ENCODE measurements at regions not wholly inside any gene's neighbourhood (a gene's known extent, or its start where the extent isn't known, plus 50 kb on each side); places are given as distances from the start of the nearest gene placed in this dataset.
A peak's percentile ranks its signal among the peaks of the same experiment; 100 is the strongest.
"Not testable (repeated sequence)": the region's sequence is repeated elsewhere in the genome, so short reads cannot be mapped to it uniquely, and the experiment has no call there.

- DNase-seq (ENCODE audit: low read depth in 1 of 2, low spot score in 1 of 2), result no peak
These were observed 131.2 kb upstream of the RCN1 start for GRCh38 chr11:31959716-31960115.

- peak; percentile 13 to 16 for DNase-seq (ENCODE audit: low read depth in 1 of 2, low spot score in 1 of 2)
These were observed 132.7 kb upstream of the RCN1 start for GRCh38 chr11:31958076-31958735.

GRCh38 chr11:31957674-31958073 is 133.2 kb upstream of the RCN1 start:
- DNase-seq (ENCODE audit: low read depth in 1 of 2, low spot score in 1 of 2), result no peak

- no peak for DNase-seq (ENCODE audit: low read depth in 1 of 2, low spot score in 1 of 2)
These were observed 134.6 kb upstream of the RCN1 start for GRCh38 chr11:31956310-31956709.

GRCh38 chr11:31955838-31956237 is 135.0 kb upstream of the RCN1 start:
- no peak for DNase-seq (ENCODE audit: low read depth in 1 of 2, low spot score in 1 of 2)

GRCh38 chr11:31953803-31954327 is 137.0 kb upstream of the RCN1 start:
- DNase-seq (ENCODE audit: low read depth in 1 of 2, low spot score in 1 of 2), result no peak

- DNase-seq (ENCODE audit: low read depth in 1 of 2, low spot score in 1 of 2), result not testable (repeated sequence)
These were observed 138.6 kb upstream of the PAX6 start for GRCh38 chr11:31949733-31950200.

- no peak for DNase-seq (ENCODE audit: low read depth in 1 of 2, low spot score in 1 of 2)
These were observed 135.9 kb upstream of the PAX6 start for GRCh38 chr11:31947051-31947450.

GRCh38 chr11:31943056-31943780 is 132.1 kb upstream of the PAX6 start:
- DNase-seq (ENCODE audit: low read depth in 1 of 2, low spot score in 1 of 2), result no peak

GRCh38 chr11:31940371-31941037 is 129.4 kb upstream of the PAX6 start:
- no peak for DNase-seq (ENCODE audit: low read depth in 1 of 2, low spot score in 1 of 2)

- no peak for DNase-seq (ENCODE audit: low read depth in 1 of 2, low spot score in 1 of 2)
These were observed 127.9 kb upstream of the PAX6 start for GRCh38 chr11:31939004-31939403.

GRCh38 chr11:31936312-31936711 is 125.2 kb upstream of the PAX6 start:
- DNase-seq (ENCODE audit: low read depth in 1 of 2, low spot score in 1 of 2), result no peak

GRCh38 chr11:31932879-31933278 is 121.8 kb upstream of the PAX6 start:
- no peak for DNase-seq (ENCODE audit: low read depth in 1 of 2, low spot score in 1 of 2)

- DNase-seq (ENCODE audit: low read depth in 1 of 2, low spot score in 1 of 2), result no peak
These were observed 116.9 kb upstream of the PAX6 start for GRCh38 chr11:31927982-31928381.

- DNase-seq (ENCODE audit: low read depth in 1 of 2, low spot score in 1 of 2), result no peak
These were observed 115.8 kb upstream of the PAX6 start for GRCh38 chr11:31926816-31927528.

- no peak for DNase-seq (ENCODE audit: low read depth in 1 of 2, low spot score in 1 of 2)
These were observed 115.0 kb upstream of the PAX6 start for GRCh38 chr11:31926106-31926505.

GRCh38 chr11:31922450-31922849 is 111.3 kb upstream of the PAX6 start:
- DNase-seq (ENCODE audit: low read depth in 1 of 2, low spot score in 1 of 2), result no peak

GRCh38 chr11:31921081-31921480 is 110.0 kb upstream of the PAX6 start:
- DNase-seq (ENCODE audit: low read depth in 1 of 2, low spot score in 1 of 2), result no peak

GRCh38 chr11:31919175-31919574 is 108.1 kb upstream of the PAX6 start:
- no peak for DNase-seq (ENCODE audit: low read depth in 1 of 2, low spot score in 1 of 2)

- no peak for DNase-seq (ENCODE audit: low read depth in 1 of 2, low spot score in 1 of 2)
These were observed 104.7 kb upstream of the PAX6 start for GRCh38 chr11:31915867-31916266.

- DNase-seq (ENCODE audit: low read depth in 1 of 2, low spot score in 1 of 2), result no peak
These were observed 102.9 kb upstream of the PAX6 start for GRCh38 chr11:31913985-31914384.
